ENCODE measurements at regions not wholly inside any gene's neighbourhood (a gene's known extent, or its start where the extent isn't known, plus 50 kb on each side); places are given as distances from the start of the nearest gene placed in this dataset.
A peak's percentile ranks its signal among the peaks of the same experiment; 100 is the strongest.

- ChIA-PET CTCF (interaction anchor here (0.6 to 1.1 kb wide), 2 partner anchors 28 to 176 kb away, joined by 3 to 5 read pairs; no protein-coding TSS in a partner anchor), POLR2A (ENCODE audit: low non-redundant PET) (no interaction called here)
- peak; percentile 40 for DNase-seq (ENCODE audit: low spot score)
- TF ChIP-seq CTCF (conservative IDR thresholded peaks at IDR 0.05; ENCODE audit: low read depth) = no peak
- no peak overlapping the region for H3K27ac ChIP-seq
These were observed 53.7 kb upstream of the TMX4 start for GRCh38 chr20:8073024-8073832.

GRCh38 chr20:8074931-8075330 lies 55.4 kb upstream of the TMX4 start:
- ChIA-PET POLR2A (ENCODE audit: low non-redundant PET) (no interaction called here), CTCF (interaction anchor here (0.6 kb wide), 1 partner anchor 51 kb away, joined by 4 read pairs; no protein-coding TSS in a partner anchor)
- H3K27ac ChIP-seq = no peak overlapping the region
- no peak for DNase-seq (ENCODE audit: low spot score)
- TF ChIP-seq CTCF (conservative IDR thresholded peaks at IDR 0.05; ENCODE audit: low read depth) = no peak

- CTCF ChIA-PET = no interaction called here
- TF ChIP-seq CTCF (conservative IDR thresholded peaks at IDR 0.05; ENCODE audit: low read depth) = no peak
These were observed 55.5 kb upstream of the PLCB1 start for GRCh38 chr20:8076306-8077136.

GRCh38 chr20:8077137-8077466 lies 55.0 kb upstream of the PLCB1 start:
- TF ChIP-seq CTCF (conservative IDR thresholded peaks at IDR 0.05; ENCODE audit: low read depth) = no peak
- no peak for DNase-seq (ENCODE audit: low spot score)
- ChIA-PET POLR2A (ENCODE audit: low non-redundant PET) (no interaction called here), CTCF (no interaction called here)
- no peak overlapping the region for H3K27ac ChIP-seq

More at GRCh38 chr20:8076306-8077136, 55.5 kb upstream of the PLCB1 start:
- POLR2A ChIA-PET (ENCODE audit: low non-redundant PET) = no interaction called here
- no peak overlapping the region for H3K27ac ChIP-seq
- no peak for DNase-seq (ENCODE audit: low spot score)

GRCh38 chr20:8078528-8078914 lies 53.5 kb upstream of the PLCB1 start:
- CTCF ChIA-PET = no interaction called here
- H3K27ac ChIP-seq = no peak overlapping the region
- POLR2A ChIA-PET (ENCODE audit: low non-redundant PET) = no interaction called here
- no peak for TF ChIP-seq CTCF (conservative IDR thresholded peaks at IDR 0.05; ENCODE audit: low read depth)
- DNase-seq (ENCODE audit: low spot score) = no peak

- no peak for DNase-seq (ENCODE audit: low spot score)
- TF ChIP-seq CTCF (conservative IDR thresholded peaks at IDR 0.05; ENCODE audit: low read depth) = no peak
- ChIA-PET POLR2A (ENCODE audit: low non-redundant PET) (no interaction called here), CTCF (no interaction called here)
- H3K27ac ChIP-seq = no peak overlapping the region
These were observed 52.1 kb upstream of the PLCB1 start for GRCh38 chr20:8079976-8080375.
